Panc1 (cell line): ENCODE measurements at regions not wholly inside any gene's neighbourhood (a gene's known extent, or its start where the extent isn't known, plus 50 kb on each side); places are given as distances from the start of the nearest gene placed in this dataset.

Source experiments
- CTCF ChIP-seq: fragments of 450-650 bp; IDR thresholded peaks from 2 replicates; pipeline ENCODE4 v1.5.1; 2017; ENCODE audit warnings: mild to moderate bottlenecking
- POLR2AphosphoS5 ChIP-seq: IDR thresholded peaks from 2 replicates; pipeline ENCODE4 v1.6.1; 2012; ENCODE audit warnings: mild to moderate bottlenecking, low read depth, low read length, moderate library complexity
- REST ChIP-seq, 2 experiments: IDR thresholded peaks; 2 replicates each; pipeline ENCODE4 v1.6.1; 2011 to 2012; ENCODE audit warnings: low read depth in 2 of 2, control low read depth in 1 of 2, low read length in 1 of 2, mild to moderate bottlenecking in 1 of 2, moderate library complexity in 1 of 2; ENCODE audit not compliant: insufficient read depth in 1 of 2
- SIN3A ChIP-seq: IDR thresholded peaks from 2 replicates; pipeline ENCODE4 v1.6.1; 2012; ENCODE audit warnings: low read depth, mild to moderate bottlenecking, low read length, moderate library complexity, borderline replicate concordance; ENCODE audit not compliant: insufficient read depth
- TCF7L2 ChIP-seq: IDR thresholded peaks from 2 replicates; pipeline ENCODE4 v1.6.1; 2011; ENCODE audit warnings: mild to moderate bottlenecking, low read depth, low read length, inconsistent platforms

GRCh38 chr12:115357681-115358080, 673.7 kb upstream of the TBX3 start:
- TF ChIP-seq CTCF: no peak
- TF ChIP-seq POLR2AphosphoS5: no peak
- no peak for TF ChIP-seq REST (IDR thresholded peaks at IDR 0.05; ENCODE audit: insufficient read depth in 1 of 2, low read depth in 2 of 2, low read length in 1 of 2)
- no peak for TF ChIP-seq TCF7L2
- no peak for TF ChIP-seq SIN3A
